ENCODE measurements at regions not wholly inside any gene's neighbourhood (a gene's known extent, or its start where the extent isn't known, plus 50 kb on each side); places are given as distances from the start of the nearest gene placed in this dataset.

GRCh38 chr2:18645315-18645714 lies 55.9 kb upstream of the NT5C1B start:
- TF ChIP-seq CTCF (IDR thresholded peaks at IDR 0.05; ENCODE audit: poor library complexity, severe bottlenecking) (no peak), SMC3 (conservative IDR thresholded peaks at IDR 0.05; ENCODE audit: poor library complexity) (no peak), POLR2AphosphoS5 (IDR thresholded peaks at IDR 0.05) (no peak), EP300 (conservative IDR thresholded peaks at IDR 0.05; ENCODE audit: poor library complexity, severe bottlenecking) (no peak), MXI1 (conservative IDR thresholded peaks at IDR 0.05; ENCODE audit: poor library complexity, severe bottlenecking) (no peak)

Data from neural cell (in vitro differentiated cells).